Choroid plexus epithelial cell (primary cell): ENCODE measurements at regions not wholly inside any gene's neighbourhood (a gene's known extent, or its start where the extent isn't known, plus 50 kb on each side); places are given as distances from the start of the nearest gene placed in this dataset.

Experiments used
- DNase-seq: peaks from one replicate; pipeline ENCODE4 v3.0.0-alpha.2; 2010; ENCODE audit warnings: low read depth
- H3K4me3 ChIP-seq: 2 replicates; pipeline ENCODE4 v1.5.1; 2011; ENCODE audit warnings: low read depth, mild to moderate bottlenecking, control low read depth, low read length, moderate library complexity
- TF ChIP-seq, protein P1 (sequence below): conservative IDR thresholded peaks from 2 replicates; pipeline ENCODE4 v1.5.1; 2011; ENCODE audit warnings: low read depth, mild to moderate bottlenecking, control low read depth, inconsistent platforms, low read length, moderate library complexity

- no peak overlapping the region for H3K4me3 ChIP-seq
- no peak for DNase-seq
- TF ChIP-seq, protein P1, sequence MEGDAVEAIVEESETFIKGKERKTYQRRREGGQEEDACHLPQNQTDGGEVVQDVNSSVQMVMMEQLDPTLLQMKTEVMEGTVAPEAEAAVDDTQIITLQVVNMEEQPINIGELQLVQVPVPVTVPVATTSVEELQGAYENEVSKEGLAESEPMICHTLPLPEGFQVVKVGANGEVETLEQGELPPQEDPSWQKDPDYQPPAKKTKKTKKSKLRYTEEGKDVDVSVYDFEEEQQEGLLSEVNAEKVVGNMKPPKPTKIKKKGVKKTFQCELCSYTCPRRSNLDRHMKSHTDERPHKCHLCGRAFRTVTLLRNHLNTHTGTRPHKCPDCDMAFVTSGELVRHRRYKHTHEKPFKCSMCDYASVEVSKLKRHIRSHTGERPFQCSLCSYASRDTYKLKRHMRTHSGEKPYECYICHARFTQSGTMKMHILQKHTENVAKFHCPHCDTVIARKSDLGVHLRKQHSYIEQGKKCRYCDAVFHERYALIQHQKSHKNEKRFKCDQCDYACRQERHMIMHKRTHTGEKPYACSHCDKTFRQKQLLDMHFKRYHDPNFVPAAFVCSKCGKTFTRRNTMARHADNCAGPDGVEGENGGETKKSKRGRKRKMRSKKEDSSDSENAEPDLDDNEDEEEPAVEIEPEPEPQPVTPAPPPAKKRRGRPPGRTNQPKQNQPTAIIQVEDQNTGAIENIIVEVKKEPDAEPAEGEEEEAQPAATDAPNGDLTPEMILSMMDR = no peak
These were observed 225.7 kb downstream of the NUAK1 start for GRCh38 chr12:105912882-105913678.

- TF ChIP-seq, protein P1 = no peak
- H3K4me3 ChIP-seq = no peak overlapping the region
- no peak for DNase-seq
These were observed 222.6 kb downstream of the NUAK1 start for GRCh38 chr12:105915997-105916759.

DNA sequence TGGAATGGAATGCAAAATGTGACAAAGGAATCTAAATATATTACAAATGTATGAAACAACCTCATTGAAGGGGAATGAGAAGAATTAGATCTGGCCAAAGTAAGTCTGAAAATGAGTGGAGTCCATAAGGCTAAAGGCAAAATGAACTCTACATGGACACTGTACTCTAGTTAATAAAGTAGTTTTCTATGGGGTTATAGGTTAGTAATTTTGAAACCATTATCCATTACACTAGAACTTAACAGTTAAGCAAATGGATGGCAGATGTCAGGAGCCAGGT is 222.1 kb downstream of the NUAK1 start:
- DNase-seq = peak; percentile 33
- TF ChIP-seq, protein P1 = no peak

DNA sequence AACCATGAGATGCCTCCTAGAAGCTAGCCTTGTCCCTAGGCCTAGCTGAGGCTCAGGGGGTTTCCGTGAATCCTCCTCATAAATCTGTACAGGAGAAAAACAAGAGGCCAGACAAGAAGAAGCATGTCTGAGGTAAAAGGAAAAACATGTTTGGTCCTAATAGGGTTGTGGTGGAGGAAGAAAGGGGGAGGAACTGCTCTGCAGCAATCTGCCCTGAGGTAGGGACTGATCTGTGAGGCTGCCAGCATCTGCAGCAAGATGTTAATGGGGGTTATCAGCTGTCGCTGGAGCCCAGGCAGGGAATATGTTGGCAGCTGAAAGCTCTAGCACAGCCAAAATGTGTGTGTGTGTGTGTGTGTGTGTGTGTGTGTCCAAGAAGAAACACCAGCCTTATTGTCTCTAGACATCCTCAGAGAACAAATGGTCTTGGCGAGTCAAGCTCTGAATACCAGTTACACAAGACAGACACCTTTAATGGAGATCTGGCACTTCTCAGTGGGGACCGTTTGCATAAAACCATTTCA is 218.5 kb downstream of the NUAK1 start:
- TF ChIP-seq, protein P1 = no peak
- DNase-seq = no peak
- no peak overlapping the region for H3K4me3 ChIP-seq

More for the DNA sequence above, 222.1 kb downstream of the NUAK1 start:
- H3K4me3 ChIP-seq = no peak overlapping the region

- no peak for DNase-seq
- TF ChIP-seq, protein P1 = no peak
These were observed 217.7 kb downstream of the NUAK1 start for GRCh38 chr12:105921055-105921454.

GRCh38 chr12:105921872-105922669 is 216.7 kb downstream of the NUAK1 start:
- DNase-seq = peak; percentile 57
- H3K4me3 ChIP-seq = no peak overlapping the region
- TF ChIP-seq, protein P1 = no peak

More at GRCh38 chr12:105921055-105921454, 217.7 kb downstream of the NUAK1 start:
- no peak overlapping the region for H3K4me3 ChIP-seq
